ENCODE measurements at regions not wholly inside any gene's neighbourhood (a gene's known extent, or its start where the extent isn't known, plus 50 kb on each side); places are given as distances from the start of the nearest gene placed in this dataset.
"Not testable (repeated sequence)": the region's sequence is repeated elsewhere in the genome, so short reads cannot be mapped to it uniquely, and the experiment has no call there.

DNA sequence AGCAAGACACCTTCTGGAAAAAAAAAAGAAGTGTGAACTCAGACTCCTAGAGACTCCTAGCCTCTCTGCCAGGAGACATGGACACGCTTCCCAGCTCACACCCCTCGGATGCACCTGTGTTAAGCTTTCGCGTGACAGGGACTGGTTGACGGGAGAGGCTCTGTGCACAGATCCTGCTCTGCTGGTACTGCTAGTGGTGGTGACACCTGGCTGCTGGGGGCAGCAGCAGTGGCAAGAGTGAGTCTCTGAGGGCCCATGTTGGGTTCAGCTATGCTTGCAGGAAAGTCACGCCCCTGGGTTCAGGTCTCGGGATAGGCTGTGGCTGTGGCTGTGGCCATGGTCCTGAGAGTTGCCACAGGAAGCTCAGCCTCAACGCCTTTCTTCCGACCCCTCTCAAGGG lies 81.1 kb downstream of the XRCC2 start:
- no peak for DNase-seq (ENCODE audit: low spot score)

- no peak for DNase-seq (ENCODE audit: low spot score)
Observed at GRCh38 chr7:152591976-152592375, 84.0 kb downstream of the XRCC2 start.

DNA sequence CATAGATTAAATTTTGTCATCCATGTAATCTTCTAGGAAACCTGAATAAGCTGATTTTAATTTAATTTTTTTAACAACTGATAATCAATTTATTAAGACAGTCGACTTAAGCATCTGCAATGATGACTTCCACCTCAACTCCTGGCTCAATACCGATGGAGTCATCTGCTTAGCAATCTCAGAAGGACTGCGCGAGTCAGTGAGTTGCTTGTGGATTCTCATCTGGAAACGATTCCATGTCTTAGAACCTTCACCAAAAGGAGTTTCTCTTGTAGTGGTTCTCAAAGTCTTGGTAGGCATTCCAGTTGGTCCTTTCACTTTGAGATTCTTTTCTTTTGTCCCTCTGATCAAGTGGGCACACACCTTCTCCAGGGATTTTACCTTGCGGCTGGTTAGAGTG lies 85.5 kb downstream of the XRCC2 start:
- no peak for DNase-seq (ENCODE audit: low spot score)

DNA sequence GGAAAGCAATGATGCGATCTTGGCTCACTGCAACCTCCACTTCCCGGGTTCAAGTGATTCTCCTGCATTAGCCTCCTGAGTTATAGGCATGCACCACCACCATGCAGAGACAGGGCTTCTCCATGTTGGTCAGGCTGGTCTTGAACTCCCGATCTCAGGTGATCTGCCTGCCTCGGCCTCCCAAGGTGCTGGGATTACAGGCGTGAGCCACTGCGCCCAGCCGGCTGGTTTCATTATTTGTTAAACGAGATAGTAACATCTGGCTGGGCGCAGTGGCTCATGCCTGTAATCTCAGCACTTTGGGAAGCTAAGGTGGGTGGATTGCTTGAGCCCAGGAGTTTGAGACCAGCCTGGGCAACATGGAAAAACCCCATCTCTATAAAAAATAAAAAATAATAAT lies 86.1 kb downstream of the XRCC2 start:
- not testable (repeated sequence) for DNase-seq (ENCODE audit: low spot score)

DNA sequence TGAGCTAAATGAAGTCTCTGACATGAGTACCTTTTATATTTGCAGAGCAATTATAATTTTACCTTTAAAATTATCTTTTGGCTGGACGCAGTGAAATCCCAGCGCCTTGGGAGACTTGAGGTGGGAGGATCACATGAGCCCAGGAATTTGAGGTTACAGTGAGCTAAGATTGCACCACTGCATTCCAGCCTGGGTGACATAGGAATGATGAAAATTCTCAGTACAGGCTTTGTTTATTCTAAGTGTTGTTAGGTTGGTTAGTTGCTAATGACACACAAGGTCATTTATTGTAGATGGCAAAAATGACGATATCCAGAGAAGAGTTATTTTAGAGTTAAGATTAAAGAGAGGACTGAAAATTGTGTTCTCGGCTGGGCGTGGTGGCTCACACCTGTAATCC lies 87.6 kb downstream of the XRCC2 start:
- peak; percentile 28 for DNase-seq (ENCODE audit: low spot score)

DNA sequence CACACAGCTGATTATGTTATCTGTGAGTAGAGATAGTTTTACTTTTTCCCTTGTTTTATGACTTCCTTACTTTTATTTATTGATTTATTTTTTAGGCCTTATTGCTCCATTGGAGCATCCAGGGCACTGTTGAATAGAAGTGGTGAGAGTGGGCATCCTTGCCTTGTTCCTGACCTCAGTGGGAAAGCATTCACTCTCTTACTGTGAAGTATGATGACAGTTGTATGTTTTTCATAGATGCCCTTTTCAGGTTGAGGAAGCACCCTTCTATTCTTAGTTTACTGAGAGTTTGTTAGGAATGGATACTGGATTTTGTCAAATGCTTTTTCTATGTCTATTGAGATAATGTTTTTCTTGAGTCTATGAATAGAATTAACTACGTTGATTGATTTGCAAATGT lies 88.6 kb downstream of the XRCC2 start:
- no peak for DNase-seq (ENCODE audit: low spot score)

DNA sequence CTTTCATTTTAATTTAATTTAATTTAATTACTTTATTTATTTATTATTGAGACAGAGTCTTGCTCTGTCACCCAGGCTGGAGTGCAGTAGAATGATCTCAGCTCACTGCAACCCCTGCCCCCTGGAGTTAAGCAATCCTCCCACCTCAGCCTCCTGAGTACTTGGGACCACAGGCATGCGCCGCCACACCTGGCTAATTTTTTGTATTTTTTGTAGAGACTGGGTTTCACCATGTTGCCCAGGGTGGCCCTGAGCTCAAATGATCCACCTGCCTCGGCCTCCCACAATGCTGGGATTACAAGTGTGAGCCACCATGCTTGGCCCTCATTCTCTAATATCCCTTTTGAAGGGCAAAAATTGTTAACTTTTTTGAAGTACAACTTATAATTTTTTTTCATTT lies 92.9 kb downstream of the XRCC2 start:
- no peak for DNase-seq (ENCODE audit: low spot score)

DNA sequence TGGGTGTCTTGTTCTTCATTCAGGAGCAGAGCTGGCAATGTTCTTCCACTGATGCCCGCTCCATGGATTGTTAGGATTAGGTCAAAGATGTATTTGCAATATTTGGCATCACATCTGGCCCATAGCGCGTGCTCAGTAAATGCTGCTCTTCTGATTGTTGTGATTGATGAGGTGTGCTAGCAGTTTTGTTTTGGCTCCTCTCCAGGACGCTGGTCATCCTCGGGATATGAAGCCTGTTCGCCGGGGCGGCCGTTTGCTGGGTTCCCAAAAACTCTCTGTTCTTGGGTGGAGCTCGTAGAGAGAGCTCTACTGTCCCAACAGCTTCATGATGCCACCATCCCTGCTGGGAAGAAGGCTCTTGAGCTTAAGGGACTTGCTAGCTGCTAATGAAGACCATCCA lies 96.9 kb downstream of the XRCC2 start:
- DNase-seq (ENCODE audit: low spot score), result no peak

DNA sequence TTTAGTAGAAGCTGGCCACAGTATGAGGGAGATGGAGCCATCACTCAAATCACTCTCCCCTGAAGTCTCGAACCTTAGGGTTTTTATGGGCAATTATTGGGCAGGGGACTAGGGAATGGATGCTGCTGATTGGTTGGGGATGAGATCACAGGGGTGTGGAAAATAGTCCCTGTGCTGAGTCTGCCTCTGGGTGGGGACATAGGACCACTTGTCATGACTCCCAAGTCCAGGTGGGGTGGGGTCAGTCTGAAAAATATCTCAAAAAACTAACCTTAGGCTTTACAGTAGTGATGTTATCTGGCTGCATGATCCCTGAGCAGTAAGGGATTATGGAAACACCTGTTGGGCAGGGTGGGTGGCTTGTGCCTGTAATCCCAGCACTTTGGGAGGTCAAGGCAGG lies 98.6 kb downstream of the XRCC2 start:
- DNase-seq (ENCODE audit: low spot score), result no peak

DNA sequence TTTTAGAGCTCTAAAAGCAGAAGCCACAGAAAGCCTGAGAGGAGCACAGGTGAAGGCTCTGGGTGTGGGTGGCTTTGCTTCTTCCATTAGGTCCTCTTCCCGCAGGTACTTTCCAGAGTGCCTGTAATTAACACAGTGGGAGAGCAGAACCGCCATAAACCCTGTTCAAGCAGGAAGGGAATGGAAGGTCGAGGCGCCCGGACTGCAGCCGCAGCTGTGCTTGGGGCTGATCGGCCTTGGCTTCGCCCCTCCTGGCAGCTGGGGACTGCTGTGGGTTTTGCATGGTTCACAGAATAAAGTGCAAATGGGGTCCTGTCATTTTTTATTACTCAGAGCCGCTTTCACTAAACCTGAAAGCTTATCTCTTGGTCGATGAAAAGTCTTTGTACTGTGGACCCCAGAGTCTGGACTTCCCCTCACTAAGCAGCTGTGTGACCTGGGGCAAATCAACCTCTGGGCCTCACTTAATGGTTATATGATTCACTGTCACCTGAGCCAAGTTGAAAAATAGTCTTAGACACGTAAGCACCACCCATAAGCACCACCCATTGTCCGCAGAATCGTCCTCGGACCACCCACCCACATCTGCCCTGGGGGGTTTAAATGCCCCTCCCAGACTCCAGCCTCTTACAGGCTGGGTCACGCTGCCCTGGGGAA lies 100.9 kb downstream of the XRCC2 start:
- DNase-seq (ENCODE audit: low spot score), result no peak

DNA sequence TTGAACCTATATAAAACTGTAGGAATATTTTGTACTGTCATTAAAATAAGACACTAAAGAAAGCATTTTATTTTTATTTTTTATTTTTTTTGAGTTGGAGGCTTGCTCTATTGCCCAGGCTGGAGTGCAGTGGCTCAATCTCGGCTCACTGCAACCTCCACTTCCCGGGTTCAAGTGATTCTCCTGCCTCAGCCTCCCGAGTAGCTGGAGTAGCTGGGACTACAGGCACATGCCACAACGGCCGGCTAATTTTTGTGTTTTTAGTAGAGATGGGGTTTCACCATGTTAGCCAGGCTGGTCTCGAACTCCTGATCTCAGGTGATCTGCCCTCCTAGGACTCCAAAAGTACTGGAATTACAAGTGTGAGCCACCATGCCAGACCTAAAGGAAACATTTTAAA lies 102.8 kb downstream of the XRCC2 start:
- DNase-seq (ENCODE audit: low spot score), result not testable (repeated sequence)

DNA sequence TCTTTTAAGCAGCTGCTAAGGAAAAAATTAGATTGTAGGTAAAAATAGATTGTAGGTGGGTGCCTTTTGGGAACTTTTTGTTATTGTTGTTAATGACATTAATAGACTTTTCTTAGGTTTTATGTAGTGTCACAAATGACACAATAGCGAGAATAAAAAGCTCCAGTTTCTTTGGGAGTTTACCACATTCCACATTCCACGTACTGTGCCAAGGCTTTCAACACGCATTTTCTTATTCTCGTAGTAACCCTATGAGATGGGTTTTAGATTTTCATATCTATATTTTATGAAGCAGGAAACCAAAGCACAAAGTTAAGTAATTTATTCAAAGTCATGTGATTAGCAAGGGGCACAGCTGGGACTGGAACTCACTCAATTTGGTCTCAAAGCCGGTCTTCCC lies 103.8 kb downstream of the XRCC2 start:
- no peak for DNase-seq (ENCODE audit: low spot score)

GRCh38 chr7:152571068-152571467 lies 104.9 kb downstream of the XRCC2 start:
- DNase-seq (ENCODE audit: low spot score), result no peak

DNA sequence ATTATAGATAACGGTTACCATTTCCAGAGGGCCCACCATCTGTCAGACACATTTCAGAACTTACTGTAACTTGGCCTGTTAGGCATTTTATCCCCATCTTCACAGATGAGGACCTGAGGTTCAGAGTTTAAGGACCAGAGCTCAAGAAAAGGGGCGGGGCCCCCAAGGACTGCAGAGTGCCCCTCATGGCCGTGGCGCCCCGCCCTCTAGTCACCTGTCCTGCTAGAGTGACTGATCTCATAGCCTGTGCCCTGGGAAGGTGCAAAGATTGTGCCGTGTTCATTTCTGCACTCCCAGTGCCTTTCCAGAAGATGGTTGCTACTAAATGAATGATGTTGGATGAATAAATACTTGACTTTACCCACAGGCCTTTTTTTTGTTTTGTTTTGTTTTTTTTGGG lies 107.0 kb downstream of the XRCC2 start:
- no peak for DNase-seq (ENCODE audit: low spot score)

DNA sequence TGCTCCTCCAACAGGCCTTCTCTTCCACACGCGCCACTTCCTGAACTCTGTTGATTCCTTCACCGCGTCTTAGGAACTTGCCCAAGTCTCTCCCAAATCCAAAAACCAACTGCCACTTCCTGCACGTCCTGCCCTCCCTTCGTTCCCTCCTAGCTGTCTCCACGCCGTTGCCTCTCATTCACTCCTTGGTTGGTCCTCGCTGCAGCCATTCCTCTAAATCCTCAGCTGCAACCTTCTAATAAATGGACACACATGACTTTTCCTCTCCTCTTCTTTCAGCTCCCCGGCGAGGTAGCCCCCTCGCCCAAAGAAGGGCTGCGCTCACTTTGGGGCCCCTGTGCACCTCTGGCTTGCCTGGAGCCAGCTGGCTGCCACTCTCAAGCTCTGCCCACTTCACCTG lies 110.2 kb downstream of the XRCC2 start:
- no peak for DNase-seq (ENCODE audit: low spot score)

GRCh38 chr7:152564656-152565250 lies 111.2 kb downstream of the XRCC2 start:
- no peak for DNase-seq (ENCODE audit: low spot score)

DNA sequence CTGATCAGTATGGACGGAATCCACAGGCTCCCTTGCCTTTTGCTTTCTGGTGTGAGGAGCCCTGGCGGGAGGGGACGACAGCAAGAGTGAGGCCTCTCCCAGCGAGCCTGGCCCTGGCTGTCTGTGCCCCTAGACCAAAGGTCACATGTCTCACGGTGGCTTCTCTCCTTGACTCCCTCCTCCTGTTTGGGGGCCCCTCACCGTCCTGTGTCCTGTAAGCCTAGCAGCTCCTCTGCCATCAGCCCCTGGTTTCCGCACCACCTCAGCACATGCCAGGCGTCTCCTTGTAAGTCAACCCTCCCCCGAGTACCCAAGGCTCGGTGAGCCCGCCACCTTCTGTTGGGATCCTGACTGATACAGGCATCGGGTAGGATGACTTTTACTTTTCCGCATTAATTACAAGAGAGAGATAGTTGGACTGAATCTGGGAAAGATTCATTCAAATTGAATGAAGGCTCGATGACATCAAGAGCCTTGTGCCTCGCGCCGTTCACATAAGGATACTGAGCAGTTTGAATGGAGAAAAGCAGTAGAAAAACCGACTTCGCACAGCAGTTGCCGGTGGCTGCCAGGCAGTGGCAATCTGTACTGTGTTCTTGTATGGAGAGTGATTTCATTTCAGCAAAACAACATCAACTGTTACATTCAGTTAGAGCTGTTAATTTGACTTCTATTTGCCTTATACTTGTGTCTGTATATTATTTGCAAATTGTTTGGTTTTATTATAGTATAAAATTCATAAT lies 119.8 kb downstream of the XRCC2 start:
- no peak for DNase-seq (ENCODE audit: low spot score)

DNA sequence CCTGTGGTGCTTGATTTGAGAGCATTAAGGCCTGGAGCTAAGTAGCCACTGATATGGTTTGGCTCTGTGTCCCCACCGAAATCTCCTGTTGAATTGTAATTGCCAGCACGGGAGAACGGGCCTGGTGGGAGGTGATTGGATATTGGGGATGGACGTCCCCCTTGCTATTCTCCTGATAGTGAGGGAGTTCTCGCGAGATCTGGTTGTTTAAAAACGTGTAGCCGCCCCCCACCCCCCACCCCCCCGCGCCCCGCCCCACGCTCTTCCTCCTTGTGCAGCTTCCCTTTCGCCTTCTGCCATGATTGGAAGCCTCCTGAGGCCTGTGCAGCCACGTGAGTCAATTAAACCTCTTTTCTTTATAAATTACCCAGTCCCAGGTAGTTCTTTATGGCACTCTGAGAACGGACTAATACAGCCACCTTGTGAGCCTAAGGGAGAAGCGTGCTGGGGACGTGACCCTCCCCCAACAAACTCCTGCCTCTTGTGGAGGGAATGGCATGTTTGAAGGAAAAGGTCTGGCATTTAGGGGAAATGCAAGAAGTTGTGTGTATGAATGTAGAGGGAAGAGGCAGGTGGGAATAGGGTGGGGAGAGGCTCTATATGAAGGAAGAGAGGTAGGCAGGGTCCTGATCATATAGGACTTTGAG lies 118.0 kb upstream of the KMT2C start:
- no peak for DNase-seq (ENCODE audit: low spot score)

- no peak for DNase-seq (ENCODE audit: low spot score)
Observed at GRCh38 chr7:152551304-152552036, 115.7 kb upstream of the KMT2C start.

- no peak for DNase-seq (ENCODE audit: low spot score)
Observed at GRCh38 chr7:152544971-152545619, 109.3 kb upstream of the KMT2C start.

GRCh38 chr7:152544481-152544927 lies 108.7 kb upstream of the KMT2C start:
- DNase-seq (ENCODE audit: low spot score), result peak; percentile 47

- DNase-seq (ENCODE audit: low spot score), result no peak
Observed at GRCh38 chr7:152543799-152544198, 108.0 kb upstream of the KMT2C start.

Data from LoVo (cell line).